Mucosa of descending colon (tissue), 3 donors: ENCODE measurements at regions not wholly inside any gene's neighbourhood (a gene's known extent, or its start where the extent isn't known, plus 50 kb on each side); places are given as distances from the start of the nearest gene placed in this dataset.

Experiments used
- ATAC-seq: fragments of 200-7000 bp; cut with Tn5 transposase; one replicate; pipeline ENCODE4 v1.9.1; 2020; ENCODE audit warnings: mild to moderate bottlenecking, moderate library complexity
- DNase-seq, 3 donors: peaks; one replicate each; pipeline ENCODE4 v3.0.0-alpha.2; 2020
- H3K36me3 ChIP-seq: fragments of 200-600 bp; one replicate; pipeline ENCODE4 v1.8.0; 2021; ENCODE audit warnings: low read depth, mild to moderate bottlenecking
- H3K4me1 ChIP-seq: fragments of 200-600 bp; one replicate; pipeline ENCODE4 v1.8.0; 2021; ENCODE audit warnings: low read depth, mild to moderate bottlenecking
- H3K4me3 ChIP-seq: fragments of 200-600 bp; one replicate; pipeline ENCODE4 v1.8.0; 2021; ENCODE audit warnings: mild to moderate bottlenecking
- H3K9me3 ChIP-seq: fragments of 200-600 bp; one replicate; pipeline ENCODE4 v1.8.0; 2021; ENCODE audit warnings: mild to moderate bottlenecking
- intact Hi-C, 2 donors: fragments of 100-400 bp; cut with DNase I in 1 of 2; cut with micrococcal nuclease in 1 of 2; formaldehyde crosslinking; loops; one replicate each; pipeline versions ENCODE4 v1.11.0 to v1.11.1; 2022; cut with DNase I, micrococcal nuclease
- TF ChIP-seq, protein P1 (sequence below): fragments of 200-600 bp; IDR thresholded peaks from one replicate; pipeline ENCODE4 v1.8.0; 2022; ENCODE audit warnings: antibody characterized with exemption, mild to moderate bottlenecking
- donor health status: DM: no; HTN: no; CAD: no; lungs with moderate emphysema.
- donor health status: DM: no; HTN: no; CAD: no.
- donor health status: DM: no; HTN: yes; CAD: no.

DNA sequence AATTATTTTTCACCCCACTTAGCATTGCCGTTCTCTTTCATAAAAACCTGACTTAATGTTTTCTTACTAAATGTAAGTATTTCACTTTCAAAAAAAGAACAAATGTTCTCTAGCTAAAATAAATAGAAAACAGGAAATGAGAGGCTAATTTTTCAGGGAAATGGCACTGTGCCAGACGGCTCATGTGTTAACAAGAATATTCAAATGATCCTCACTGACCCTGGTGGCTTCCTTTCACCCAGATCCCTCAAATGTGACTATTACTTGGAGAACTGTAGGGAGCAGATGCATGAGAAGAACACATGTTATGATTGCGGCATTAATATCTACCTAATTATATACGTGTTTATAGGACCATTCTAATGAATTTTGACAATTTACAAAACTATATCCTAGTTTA is 827.7 kb downstream of the SOCS6 start:
- DNase-seq (no peak), ATAC-seq (no peak)
- TF ChIP-seq, protein P1, sequence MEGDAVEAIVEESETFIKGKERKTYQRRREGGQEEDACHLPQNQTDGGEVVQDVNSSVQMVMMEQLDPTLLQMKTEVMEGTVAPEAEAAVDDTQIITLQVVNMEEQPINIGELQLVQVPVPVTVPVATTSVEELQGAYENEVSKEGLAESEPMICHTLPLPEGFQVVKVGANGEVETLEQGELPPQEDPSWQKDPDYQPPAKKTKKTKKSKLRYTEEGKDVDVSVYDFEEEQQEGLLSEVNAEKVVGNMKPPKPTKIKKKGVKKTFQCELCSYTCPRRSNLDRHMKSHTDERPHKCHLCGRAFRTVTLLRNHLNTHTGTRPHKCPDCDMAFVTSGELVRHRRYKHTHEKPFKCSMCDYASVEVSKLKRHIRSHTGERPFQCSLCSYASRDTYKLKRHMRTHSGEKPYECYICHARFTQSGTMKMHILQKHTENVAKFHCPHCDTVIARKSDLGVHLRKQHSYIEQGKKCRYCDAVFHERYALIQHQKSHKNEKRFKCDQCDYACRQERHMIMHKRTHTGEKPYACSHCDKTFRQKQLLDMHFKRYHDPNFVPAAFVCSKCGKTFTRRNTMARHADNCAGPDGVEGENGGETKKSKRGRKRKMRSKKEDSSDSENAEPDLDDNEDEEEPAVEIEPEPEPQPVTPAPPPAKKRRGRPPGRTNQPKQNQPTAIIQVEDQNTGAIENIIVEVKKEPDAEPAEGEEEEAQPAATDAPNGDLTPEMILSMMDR: no peak
- peaks cover 5% of the 10 kb centered on the region for H3K9me3 ChIP-seq
- no peaks in the 10 kb centered on the region for H3K4me1 ChIP-seq
- intact Hi-C loops: no loop called here
- H3K36me3 ChIP-seq: no peaks in the 10 kb centered on the region
- H3K4me3 ChIP-seq: no peak overlapping the region

DNA sequence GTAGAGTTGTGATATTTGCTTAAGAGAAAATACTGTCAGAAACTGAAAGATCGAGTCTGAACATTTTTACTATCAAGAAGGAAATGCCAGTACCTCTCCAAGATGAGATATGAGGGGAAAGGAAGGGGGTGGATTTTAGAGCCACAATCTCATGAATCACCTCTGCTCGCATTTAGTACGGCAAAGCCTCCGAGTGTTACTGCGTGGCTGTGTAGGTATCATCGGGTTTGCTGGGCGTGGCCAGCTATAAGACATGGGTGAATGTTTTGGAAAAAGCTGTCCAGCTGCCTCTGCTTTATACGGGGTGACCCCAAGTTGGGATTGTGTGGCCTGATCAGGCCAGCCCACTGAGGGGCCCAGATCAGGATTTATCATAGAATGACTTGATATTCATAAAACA is 826.4 kb downstream of the SOCS6 start:
- ATAC-seq: peak; percentile 20
- Histone ChIP-seq H3K4me1 (no peaks in the 10 kb centered on the region), H3K4me3 (no peak overlapping the region), H3K9me3 (no peaks in the 10 kb centered on the region), H3K36me3 (no peaks in the 10 kb centered on the region)
- no peak for DNase-seq
- intact Hi-C loops: no loop called here
- TF ChIP-seq, protein P1: no peak

- Histone ChIP-seq H3K36me3 (no peaks in the 10 kb centered on the region), H3K4me3 (no peak overlapping the region), H3K4me1 (no peaks in the 10 kb centered on the region), H3K9me3 (no peaks in the 10 kb centered on the region)
- TF ChIP-seq, protein P1: no peak
- no peak for ATAC-seq
- intact Hi-C loops: no loop called here
- DNase-seq: no peak
Observed at GRCh38 chr18:71114550-71115210, 825.8 kb downstream of the SOCS6 start.

- no peak overlapping the region for H3K4me3 ChIP-seq
- H3K4me1 ChIP-seq: no peaks in the 10 kb centered on the region
- ATAC-seq: no peak
- intact Hi-C loops: no loop called here
- TF ChIP-seq, protein P1: no peak
- DNase-seq: no peak
- no peaks in the 10 kb centered on the region for H3K9me3 ChIP-seq
- H3K36me3 ChIP-seq: no peaks in the 10 kb centered on the region
Observed at GRCh38 chr18:71107244-71107643, 818.4 kb downstream of the SOCS6 start.

- TF ChIP-seq, protein P1: no peak
- no peak overlapping the region for H3K4me3 ChIP-seq
- H3K36me3 ChIP-seq: no peaks in the 10 kb centered on the region
- no peaks in the 10 kb centered on the region for H3K9me3 ChIP-seq
- no peak for ATAC-seq
- no peaks in the 10 kb centered on the region for H3K4me1 ChIP-seq
- intact Hi-C loops: no loop called here
- no peak for DNase-seq
Observed at GRCh38 chr18:71106701-71107100, 817.9 kb downstream of the SOCS6 start.
